ENCODE measurements at regions not wholly inside any gene's neighbourhood (a gene's known extent, or its start where the extent isn't known, plus 50 kb on each side); places are given as distances from the start of the nearest gene placed in this dataset.

DNA sequence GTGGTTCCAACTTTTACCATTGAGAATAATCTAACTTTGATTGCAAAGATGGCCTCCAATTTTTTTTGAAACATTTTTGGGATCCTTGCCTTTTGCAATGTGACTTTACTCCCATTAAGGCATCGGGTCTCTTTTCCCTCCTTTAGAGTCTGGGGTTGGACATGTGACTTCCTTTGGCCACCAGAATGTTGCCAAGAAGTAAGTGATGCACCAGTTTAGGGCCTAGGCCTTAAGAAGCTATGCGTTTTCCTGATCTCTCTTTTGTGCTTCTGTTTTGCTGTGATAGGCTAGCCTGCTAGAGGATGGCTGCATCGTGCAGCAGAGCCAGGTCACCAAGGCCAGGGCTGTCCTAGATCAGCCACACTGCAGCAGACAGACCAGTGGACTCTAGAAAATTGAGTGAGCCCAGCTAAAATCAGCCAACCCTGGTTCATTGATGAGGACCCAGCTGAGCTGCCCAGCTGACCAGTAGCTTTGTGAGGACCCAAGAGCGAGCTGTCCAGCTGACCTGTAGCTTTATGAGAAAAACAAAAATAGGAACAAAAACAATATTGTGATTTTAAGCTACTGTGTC, 594.0 kb upstream of the JAG1 start:
- TF ChIP-seq, protein P1, sequence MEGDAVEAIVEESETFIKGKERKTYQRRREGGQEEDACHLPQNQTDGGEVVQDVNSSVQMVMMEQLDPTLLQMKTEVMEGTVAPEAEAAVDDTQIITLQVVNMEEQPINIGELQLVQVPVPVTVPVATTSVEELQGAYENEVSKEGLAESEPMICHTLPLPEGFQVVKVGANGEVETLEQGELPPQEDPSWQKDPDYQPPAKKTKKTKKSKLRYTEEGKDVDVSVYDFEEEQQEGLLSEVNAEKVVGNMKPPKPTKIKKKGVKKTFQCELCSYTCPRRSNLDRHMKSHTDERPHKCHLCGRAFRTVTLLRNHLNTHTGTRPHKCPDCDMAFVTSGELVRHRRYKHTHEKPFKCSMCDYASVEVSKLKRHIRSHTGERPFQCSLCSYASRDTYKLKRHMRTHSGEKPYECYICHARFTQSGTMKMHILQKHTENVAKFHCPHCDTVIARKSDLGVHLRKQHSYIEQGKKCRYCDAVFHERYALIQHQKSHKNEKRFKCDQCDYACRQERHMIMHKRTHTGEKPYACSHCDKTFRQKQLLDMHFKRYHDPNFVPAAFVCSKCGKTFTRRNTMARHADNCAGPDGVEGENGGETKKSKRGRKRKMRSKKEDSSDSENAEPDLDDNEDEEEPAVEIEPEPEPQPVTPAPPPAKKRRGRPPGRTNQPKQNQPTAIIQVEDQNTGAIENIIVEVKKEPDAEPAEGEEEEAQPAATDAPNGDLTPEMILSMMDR (conservative IDR thresholded peaks at IDR 0.05; ENCODE audit: low read length), result no peak
- TF ChIP-seq EZH2phosphoT487 (IDR thresholded peaks at IDR 0.05; ENCODE audit: borderline replicate concordance, low read depth, low read length), result no peak
